GM12878 (cell line): ENCODE measurements at regions not wholly inside any gene's neighbourhood (a gene's known extent, or its start where the extent isn't known, plus 50 kb on each side); places are given as distances from the start of the nearest gene placed in this dataset.
"Not testable (repeated sequence)": the region's sequence is repeated elsewhere in the genome, so short reads cannot be mapped to it uniquely, and the experiment has no call there.

Source experiments
- ATF3 ChIP-seq: IDR thresholded peaks from 2 replicates; pipeline ENCODE4 v1.6.1; 2011; ENCODE audit warnings: low read depth, mild to moderate bottlenecking, low read length, moderate library complexity, borderline replicate concordance; ENCODE audit errors: extremely low read depth
- CTCF ChIP-seq, 3 experiments: IDR thresholded peaks in 2 of 3; conservative IDR thresholded peaks in 1 of 3; 2 replicates each; pipeline ENCODE4 v1.5.1; 2011; ENCODE audit warnings: low read depth in 3 of 3, low read length in 3 of 3, mild to moderate bottlenecking in 3 of 3, control low read depth in 2 of 3, moderate library complexity in 2 of 3, inconsistent platforms in 1 of 3, mixed read lengths in 1 of 3; ENCODE audit not compliant: control insufficient read depth in 2 of 3, insufficient read depth in 1 of 3; ENCODE audit errors: extremely low read depth in 1 of 3
- EP300 ChIP-seq, 2 experiments: fragments of 150-350 bp in 1 of 2; IDR thresholded peaks; 2 replicates each; pipeline ENCODE4 v1.6.1; 2011 to 2012; ENCODE audit warnings: low read depth in 2 of 2, low read length in 2 of 2, borderline replicate concordance in 1 of 2, improper control_type of control experiment in 1 of 2, inconsistent platforms in 1 of 2; ENCODE audit not compliant: control insufficient read depth in 1 of 2
- EZH2 ChIP-seq: IDR thresholded peaks from 2 replicates; pipeline ENCODE4 v1.6.1; 2012; ENCODE audit warnings: low read depth, mild to moderate bottlenecking, control low read depth, inconsistent platforms, low read length, borderline replicate concordance; ENCODE audit not compliant: control insufficient read depth
- IRF4 ChIP-seq: IDR thresholded peaks from 2 replicates; pipeline ENCODE4 v1.6.1; 2011; ENCODE audit warnings: low read depth, low read length
- JUND ChIP-seq: IDR thresholded peaks from 2 replicates; pipeline ENCODE4 v1.6.1; 2012; ENCODE audit warnings: low read depth, mild to moderate bottlenecking, low read length, improper control_type of control experiment, moderate library complexity
- POLR2AphosphoS2 ChIP-seq: IDR thresholded peaks from 2 replicates; pipeline ENCODE4 v1.6.1; 2011; ENCODE audit warnings: low read depth, mild to moderate bottlenecking, low read length, improper control_type of control experiment, moderate library complexity
- POLR2AphosphoS5 ChIP-seq: IDR thresholded peaks from 2 replicates; pipeline ENCODE4 v1.6.1; 2011; ENCODE audit warnings: mild to moderate bottlenecking, low read length, inconsistent platforms
- SIN3A ChIP-seq: IDR thresholded peaks from 2 replicates; pipeline ENCODE4 v1.6.1; 2012; ENCODE audit warnings: low read depth, low read length, improper control_type of control experiment
- USF2 ChIP-seq: IDR thresholded peaks from 2 replicates; pipeline ENCODE4 v1.6.1; 2011; ENCODE audit warnings: low read depth, low read length, improper control_type of control experiment, borderline replicate concordance
- ZZZ3 ChIP-seq: IDR thresholded peaks from 2 replicates; pipeline ENCODE4 v1.6.1; 2011; ENCODE audit warnings: low read depth; ENCODE audit not compliant: control insufficient read depth, insufficient read length

- not testable (repeated sequence) for TF ChIP-seq EP300 (IDR thresholded peaks at IDR 0.05; ENCODE audit: borderline replicate concordance in 1 of 2, control insufficient read depth in 1 of 2, low read depth in 2 of 2, low read length in 2 of 2); USF2; SIN3A; EZH2; POLR2AphosphoS5; CTCF (IDR thresholded peaks at IDR 0.05 in 2 of 3, conservative IDR thresholded peaks at IDR 0.05 in 1 of 3; ENCODE audit: control insufficient read depth in 2 of 3, extremely low read depth in 1 of 3, insufficient read depth in 1 of 3, low read depth in 3 of 3, low read length in 3 of 3); POLR2AphosphoS2; ZZZ3; ATF3; JUND; IRF4
These were observed 97.6 kb downstream of the IER5 start for GRCh38 chr1:181186133-181186532.
